ENCODE measurements at regions not wholly inside any gene's neighbourhood (a gene's known extent, or its start where the extent isn't known, plus 50 kb on each side); places are given as distances from the start of the nearest gene placed in this dataset.

DNA sequence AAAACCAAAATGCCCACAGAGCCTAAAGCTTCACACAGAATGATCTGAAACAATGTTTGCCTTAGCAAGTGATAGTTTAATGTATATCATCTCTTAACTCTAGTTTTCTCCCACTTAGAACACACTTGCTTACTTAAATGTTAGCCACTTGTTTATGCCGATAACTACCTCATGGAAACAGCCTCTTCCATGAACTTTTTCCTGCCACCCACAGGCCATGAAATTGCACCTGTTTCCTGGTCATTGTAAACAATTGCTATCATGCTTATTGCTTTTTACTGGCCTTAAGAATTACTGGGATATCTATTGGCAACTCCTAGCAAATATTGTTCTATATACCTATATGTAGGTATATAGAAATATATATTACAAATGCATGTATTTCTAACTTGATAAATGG, 231.1 kb downstream of the HDGFL1 start:
- 83% methylated on average over 1 of the region's 1 CpG; no CpG with 5 or more reads in 1 of the 2 experiments for WGBS, 2 experiments (ENCODE audit: extremely low coverage in 2 of 2, insufficient read length in 1 of 2)
- no peak overlapping the region for H2AK5ac ChIP-seq (ENCODE audit: low read depth, low read length)
- no peak overlapping the region for H3K9ac ChIP-seq (ENCODE audit: low read depth, low read length)
- H3K18ac ChIP-seq (ENCODE audit: low read depth, low read length), result no peak overlapping the region
- H3K36me3 ChIP-seq (ENCODE audit: control insufficient read depth, insufficient read depth, low read length), result no peaks in the 10 kb centered on the region
- ChIA-PET POLR2A (ENCODE audit: unreplicated experiment) (no interaction called here), CTCF (no interaction called here)
- no peak overlapping the region for H2BK15ac ChIP-seq (ENCODE audit: low read depth, low read length)
- no peak overlapping the region for H3K27ac ChIP-seq (ENCODE audit: insufficient read depth, low read length)
- H3K4me3 ChIP-seq (ENCODE audit: insufficient read depth, low read depth, low read length), result no peak overlapping the region
- no peaks in the 10 kb centered on the region for H3K79me1 ChIP-seq (ENCODE audit: low read depth in 1 of 2, low read length in 2 of 2)
- no peak overlapping the region for H3K4me2 ChIP-seq (ENCODE audit: low read depth, low read length)
- no peak overlapping the region for H2AFZ ChIP-seq (replicated peaks; ENCODE audit: low read length, poor library complexity)
- H3K9me3 ChIP-seq (ENCODE audit: control insufficient read depth, insufficient read depth, low read length), result no peaks in the 10 kb centered on the region
- DNase-seq (no peak), ATAC-seq (ENCODE audit: low read depth) (no peak)
- no peak overlapping the region for H2BK120ac ChIP-seq (ENCODE audit: low read depth, low read length)
- no peaks in the 10 kb centered on the region for H4K20me1 ChIP-seq (ENCODE audit: insufficient read depth, low read length)
- H3K4ac ChIP-seq (ENCODE audit: low read depth, low read length), result no peak overlapping the region
- BruUV-seq (replicated peaks), result no TSS peak
- no peak overlapping the region for H4K91ac ChIP-seq (ENCODE audit: insufficient read depth, low read depth, low read length)
- TF ChIP-seq MAFK (IDR thresholded peaks at IDR 0.05; ENCODE audit: low read depth, low read length) (no peak), CEBPB (IDR thresholded peaks at IDR 0.05; ENCODE audit: low read depth, low read length) (no peak), BHLHE40 (IDR thresholded peaks at IDR 0.05; ENCODE audit: low read depth, low read length) (no peak), MXI1 (IDR thresholded peaks at IDR 0.05; ENCODE audit: borderline replicate concordance, low read depth, low read length) (no peak), CHD1 (IDR thresholded peaks at IDR 0.05; ENCODE audit: low read depth, low read length) (no peak), ELK1 (IDR thresholded peaks at IDR 0.05; ENCODE audit: borderline replicate concordance, low read depth, low read length) (no peak), MAZ (IDR thresholded peaks at IDR 0.05; ENCODE audit: borderline replicate concordance, low read depth, low read length) (no peak), FOS (IDR thresholded peaks at IDR 0.05; ENCODE audit: low read depth, low read length) (no peak), RFX5 (IDR thresholded peaks at IDR 0.05; ENCODE audit: low read depth, low read length) (no peak), RAD21 (IDR thresholded peaks at IDR 0.05; ENCODE audit: low read length) (no peak), RCOR1 (IDR thresholded peaks at IDR 0.05; ENCODE audit: insufficient replicate concordance, low read length) (no peak), NFE2L2 (IDR thresholded peaks at IDR 0.05; ENCODE audit: low read depth, low read length) (no peak), POLR2A (IDR thresholded peaks at IDR 0.05; ENCODE audit: low read depth, low read length) (no peak)
- TF ChIP-seq, protein P1, sequence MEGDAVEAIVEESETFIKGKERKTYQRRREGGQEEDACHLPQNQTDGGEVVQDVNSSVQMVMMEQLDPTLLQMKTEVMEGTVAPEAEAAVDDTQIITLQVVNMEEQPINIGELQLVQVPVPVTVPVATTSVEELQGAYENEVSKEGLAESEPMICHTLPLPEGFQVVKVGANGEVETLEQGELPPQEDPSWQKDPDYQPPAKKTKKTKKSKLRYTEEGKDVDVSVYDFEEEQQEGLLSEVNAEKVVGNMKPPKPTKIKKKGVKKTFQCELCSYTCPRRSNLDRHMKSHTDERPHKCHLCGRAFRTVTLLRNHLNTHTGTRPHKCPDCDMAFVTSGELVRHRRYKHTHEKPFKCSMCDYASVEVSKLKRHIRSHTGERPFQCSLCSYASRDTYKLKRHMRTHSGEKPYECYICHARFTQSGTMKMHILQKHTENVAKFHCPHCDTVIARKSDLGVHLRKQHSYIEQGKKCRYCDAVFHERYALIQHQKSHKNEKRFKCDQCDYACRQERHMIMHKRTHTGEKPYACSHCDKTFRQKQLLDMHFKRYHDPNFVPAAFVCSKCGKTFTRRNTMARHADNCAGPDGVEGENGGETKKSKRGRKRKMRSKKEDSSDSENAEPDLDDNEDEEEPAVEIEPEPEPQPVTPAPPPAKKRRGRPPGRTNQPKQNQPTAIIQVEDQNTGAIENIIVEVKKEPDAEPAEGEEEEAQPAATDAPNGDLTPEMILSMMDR (conservative IDR thresholded peaks at IDR 0.05; ENCODE audit: low read depth, low read length), result no peak
- TF ChIP-seq, protein P2, sequence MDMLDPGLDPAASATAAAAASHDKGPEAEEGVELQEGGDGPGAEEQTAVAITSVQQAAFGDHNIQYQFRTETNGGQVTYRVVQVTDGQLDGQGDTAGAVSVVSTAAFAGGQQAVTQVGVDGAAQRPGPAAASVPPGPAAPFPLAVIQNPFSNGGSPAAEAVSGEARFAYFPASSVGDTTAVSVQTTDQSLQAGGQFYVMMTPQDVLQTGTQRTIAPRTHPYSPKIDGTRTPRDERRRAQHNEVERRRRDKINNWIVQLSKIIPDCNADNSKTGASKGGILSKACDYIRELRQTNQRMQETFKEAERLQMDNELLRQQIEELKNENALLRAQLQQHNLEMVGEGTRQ (IDR thresholded peaks at IDR 0.05; ENCODE audit: low read depth, low read length), result no peak
- intact Hi-C loops (cut with micrococcal nuclease) (no loop called here), in situ Hi-C loops (cut with MboI; ENCODE audit: low sequenced_read_pairs) (no loop called here), dilution Hi-C loops (cut with HindIII; ENCODE audit: low sequenced_read_pairs, unreplicated experiment) (no loop called here)
- no peak overlapping the region for H2BK20ac ChIP-seq (ENCODE audit: low read depth, low read length)
- no peaks in the 10 kb centered on the region for H3K27me3 ChIP-seq (ENCODE audit: control insufficient read depth, insufficient read depth, low read length)
- no peak overlapping the region for H3K23ac ChIP-seq (ENCODE audit: low read depth, low read length)
- H2AK9ac ChIP-seq (replicated peaks; ENCODE audit: low read depth, low read length, poor library complexity), result no peak overlapping the region
- H3K9me1 ChIP-seq (ENCODE audit: insufficient read depth, low read length), result no peaks in the 10 kb centered on the region
- no peak overlapping the region for H3K14ac ChIP-seq (replicated peaks; ENCODE audit: low read depth, low read length)
- no peak overlapping the region for H2BK5ac ChIP-seq (ENCODE audit: low read depth, low read length, poor library complexity, severe bottlenecking)
- H4K5ac ChIP-seq (ENCODE audit: low read depth, low read length), result no peak overlapping the region
- H3K4me1 ChIP-seq (ENCODE audit: control insufficient read depth, insufficient read depth, low read length), result no peaks in the 10 kb centered on the region
- no peak overlapping the region for H3K56ac ChIP-seq (ENCODE audit: extremely low read depth, insufficient read depth, low read length)
- no peak overlapping the region for H4K8ac ChIP-seq (ENCODE audit: low read depth in 2 of 2, low read length in 2 of 2)
